Glomerular visceral epithelial cell (primary cell): ENCODE measurements at regions not wholly inside any gene's neighbourhood (a gene's known extent, or its start where the extent isn't known, plus 50 kb on each side); places are given as distances from the start of the nearest gene placed in this dataset.
"Not testable (repeated sequence)": the region's sequence is repeated elsewhere in the genome, so short reads cannot be mapped to it uniquely, and the experiment has no call there.

ENCODE experiments used
- DNase-seq: peaks from one replicate; pipeline ENCODE4 v3.0.0-alpha.2; 2016; ENCODE audit errors: extremely low spot score

GRCh38 chrX:26597981-26598380 is 382.0 kb downstream of the MAGEB5 start:
- no peak for DNase-seq

GRCh38 chrX:26590849-26591248 is 374.9 kb downstream of the MAGEB5 start:
- no peak for DNase-seq

GRCh38 chrX:26586570-26586969 is 370.6 kb downstream of the MAGEB5 start:
- DNase-seq = no peak

GRCh38 chrX:26581091-26581490 is 365.1 kb downstream of the MAGEB5 start:
- peak; percentile 8 for DNase-seq

DNA sequence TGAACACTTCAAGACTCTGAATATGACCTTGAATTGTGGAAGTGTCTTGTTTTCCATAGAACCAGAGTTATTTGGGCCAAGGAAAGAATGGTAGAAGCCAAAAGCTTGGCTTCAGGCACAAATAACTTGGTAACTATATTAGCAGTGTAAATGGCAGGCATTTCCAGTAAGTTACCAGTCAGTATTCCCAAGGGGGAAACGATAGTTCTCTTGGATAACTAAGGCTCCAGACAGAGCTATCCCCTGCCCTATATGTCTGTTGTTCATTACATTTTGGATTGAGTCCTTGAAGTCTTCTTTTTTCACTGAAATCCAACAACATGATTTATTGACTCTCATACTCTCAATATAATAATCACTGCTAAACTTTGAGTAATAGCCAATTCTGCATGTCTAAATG is 364.1 kb downstream of the MAGEB5 start:
- no peak for DNase-seq

DNA sequence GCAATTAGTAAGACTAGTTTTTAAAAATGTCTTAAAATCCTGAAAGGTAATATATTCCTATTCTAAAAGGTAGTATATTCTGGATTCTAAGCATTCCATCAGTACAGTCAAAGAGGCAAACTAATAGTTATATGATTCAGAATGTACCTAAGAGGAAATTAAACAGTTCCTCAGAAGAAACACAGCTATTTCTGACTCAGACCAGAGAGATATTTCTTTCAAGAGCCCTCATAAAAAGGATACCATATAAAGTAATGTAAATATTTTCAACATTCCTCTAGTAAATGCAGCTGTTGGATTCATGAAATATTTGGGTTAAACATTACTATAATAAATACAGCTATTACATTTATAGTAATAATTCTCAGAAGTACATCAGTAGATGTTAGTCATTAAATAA is 358.3 kb downstream of the MAGEB5 start:
- no peak for DNase-seq

- DNase-seq = no peak
These were observed 346.2 kb downstream of the MAGEB5 start for GRCh38 chrX:26562156-26562555.

- DNase-seq = no peak
These were observed 343.9 kb downstream of the MAGEB5 start for GRCh38 chrX:26559855-26560254.

- DNase-seq = no peak
These were observed 342.9 kb downstream of the MAGEB5 start for GRCh38 chrX:26558719-26559386.

DNA sequence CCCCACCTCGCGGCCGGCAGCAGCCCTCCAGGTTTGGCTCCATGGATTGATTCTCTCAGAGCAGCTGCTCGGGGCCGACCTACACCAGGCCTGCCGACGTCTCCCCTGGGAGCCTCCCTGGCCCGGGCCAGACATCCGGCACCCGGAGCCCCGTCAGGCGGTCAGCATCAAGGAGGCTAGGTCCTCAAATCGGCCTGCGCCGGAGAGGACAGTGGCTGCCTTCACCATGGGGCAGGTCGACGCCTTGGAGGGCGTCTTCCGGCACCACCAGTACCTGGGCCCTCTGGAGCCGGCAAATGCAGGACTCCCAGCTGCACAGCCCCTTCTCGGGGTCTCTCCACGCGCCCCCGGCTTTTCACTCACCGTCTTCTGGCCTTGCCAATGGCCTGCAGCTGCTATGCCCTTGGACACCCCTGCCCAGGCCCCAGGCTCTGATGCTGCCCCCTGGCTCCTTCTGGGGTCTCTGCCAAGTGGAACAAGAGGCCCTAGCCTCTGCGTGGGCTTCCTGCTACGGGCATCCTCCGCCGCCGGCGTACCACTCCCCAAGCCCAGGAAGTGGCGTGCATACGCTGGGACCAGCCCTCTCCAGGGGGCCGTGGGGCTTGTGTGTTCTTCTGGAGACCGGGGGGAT is 341.8 kb downstream of the MAGEB5 start:
- no peak for DNase-seq

GRCh38 chrX:26525768-26526167 is 309.8 kb downstream of the MAGEB5 start:
- DNase-seq = not testable (repeated sequence)

DNA sequence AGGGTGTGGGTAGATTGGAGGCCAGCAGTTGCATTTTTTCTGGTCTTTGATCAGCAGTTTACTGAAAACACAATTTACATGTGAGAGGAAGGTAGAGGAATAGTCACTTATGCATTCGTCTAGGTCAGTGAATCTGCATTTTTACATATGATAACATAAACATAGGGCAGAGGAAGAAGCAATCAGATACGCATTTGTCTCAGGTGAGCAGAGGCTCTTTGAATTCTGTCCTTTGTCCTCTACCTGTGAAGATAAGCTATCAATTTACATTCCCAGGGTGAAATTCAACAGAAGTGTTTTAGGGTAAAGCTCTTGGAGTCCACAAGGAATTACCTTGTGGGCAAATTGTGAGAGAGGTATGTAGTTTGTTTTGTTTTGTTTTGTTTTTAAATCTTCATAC is 306.5 kb downstream of the MAGEB5 start:
- no peak for DNase-seq

- DNase-seq = no peak
These were observed 295.8 kb downstream of the MAGEB5 start for GRCh38 chrX:26511589-26512363.

- DNase-seq = no peak
These were observed 255.0 kb downstream of the MAGEB5 start for GRCh38 chrX:26470941-26471340.

GRCh38 chrX:26466387-26466786 is 250.4 kb downstream of the MAGEB5 start:
- DNase-seq = no peak

DNA sequence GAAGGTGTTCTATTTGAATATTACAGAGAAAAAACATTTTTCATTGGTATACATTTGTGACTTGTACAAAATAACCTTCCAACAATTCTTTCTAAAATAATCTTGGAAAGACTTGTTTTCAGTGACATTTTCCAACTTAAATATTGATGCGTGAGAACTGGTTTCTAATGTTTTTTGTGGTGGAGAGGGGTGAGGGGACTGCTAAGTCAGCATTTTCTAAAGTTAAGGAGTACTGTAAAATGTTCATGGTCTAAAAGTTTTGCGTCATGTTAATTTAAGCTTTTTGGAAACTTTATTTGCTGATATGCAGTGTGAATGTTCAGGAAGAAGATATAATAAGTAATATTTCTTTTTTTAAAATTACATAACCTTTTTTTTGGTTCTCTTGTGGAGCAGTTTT is 229.3 kb downstream of the MAGEB5 start:
- DNase-seq = no peak

DNA sequence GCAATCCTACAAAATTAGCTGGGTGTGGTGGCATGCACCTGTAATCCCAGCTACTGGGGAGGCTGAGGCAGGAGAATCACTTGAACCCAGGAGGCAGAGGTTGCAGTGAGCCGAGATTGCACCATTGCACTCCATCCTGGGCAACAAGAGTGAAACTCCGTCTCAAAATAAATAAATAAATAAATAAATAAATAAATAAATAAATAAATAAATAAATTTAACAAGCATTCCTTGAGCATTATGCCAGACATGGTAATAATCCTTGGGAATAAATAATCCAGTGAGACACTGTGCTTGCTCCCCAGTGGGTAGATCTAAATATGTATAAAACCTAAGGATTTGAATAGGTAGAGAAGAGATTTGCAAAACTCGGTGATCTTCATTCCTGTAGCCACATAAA is 228.4 kb downstream of the MAGEB5 start:
- DNase-seq = not testable (repeated sequence)

- peak; percentile 16 for DNase-seq
These were observed 226.4 kb downstream of the MAGEB5 start for GRCh38 chrX:26442340-26442739.

GRCh38 chrX:26414534-26414933 is 198.6 kb downstream of the MAGEB5 start:
- DNase-seq = no peak

DNA sequence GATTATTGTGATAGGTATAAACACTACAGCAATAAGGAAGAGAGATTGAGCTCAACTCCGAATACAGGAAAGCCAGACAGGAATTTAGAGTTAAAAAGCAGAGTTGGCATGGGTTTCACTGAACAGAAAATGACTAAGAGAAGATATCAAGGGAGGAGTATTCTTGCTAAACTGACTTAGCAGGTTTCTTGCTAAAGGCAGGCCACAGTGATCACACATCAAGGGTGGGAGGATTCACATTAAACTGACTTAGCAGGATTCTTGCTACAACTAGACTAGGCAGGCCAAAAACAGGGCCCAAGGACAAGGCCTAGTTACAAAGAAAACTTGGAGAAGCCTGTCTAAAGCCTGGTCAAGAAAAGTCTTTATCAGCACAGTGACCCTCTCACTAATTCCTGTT is 195.1 kb downstream of the MAGEB5 start:
- DNase-seq = no peak

GRCh38 chrX:26409636-26410035 is 193.7 kb downstream of the MAGEB5 start:
- DNase-seq = no peak

DNA sequence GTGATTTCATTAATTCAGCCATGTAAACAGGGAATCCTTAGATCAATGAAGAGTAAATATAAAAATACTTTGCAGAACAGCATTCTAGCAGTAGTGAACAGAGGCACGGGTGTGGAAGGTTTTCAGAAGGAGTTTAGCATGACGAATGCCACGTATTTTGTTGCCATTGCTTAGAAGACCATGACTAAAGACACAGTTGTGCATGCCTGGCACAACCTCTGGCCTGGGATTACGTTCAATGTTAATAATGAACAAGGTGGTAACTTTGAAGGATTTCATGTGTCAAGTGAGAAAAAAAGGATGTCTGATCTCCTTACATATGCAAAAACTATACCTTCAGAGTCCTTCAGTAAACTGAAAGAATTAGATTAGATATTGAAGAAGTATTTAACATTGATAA is 171.9 kb downstream of the MAGEB5 start:
- peak; percentile 1 for DNase-seq
